HEK293 (cell line): ENCODE measurements at regions not wholly inside any gene's neighbourhood (a gene's known extent, or its start where the extent isn't known, plus 50 kb on each side); places are given as distances from the start of the nearest gene placed in this dataset.
"Not testable (repeated sequence)": the region's sequence is repeated elsewhere in the genome, so short reads cannot be mapped to it uniquely, and the experiment has no call there.

Experiments
- CTCF ChIA-PET: fragments of 350-600 bp; formaldehyde crosslinking; extraction: SDS; loops from one replicate; lab custom pipeline; 2021; ENCODE audit warnings: antibody characterized with exemption; lab: Yijun Ruan, JAX
- POLR2A ChIA-PET: fragments of 300-600 bp; formaldehyde crosslinking; extraction: SDS; loops from one replicate; lab custom pipeline; 2020; ENCODE audit warnings: antibody characterized with exemption, inconsistent platforms; lab: Yijun Ruan, JAX
- H3K27ac ChIP-seq: fragments of 200-500 bp; sonication (Bioruptor generic); 2 replicates; pipeline ENCODE4 v1.5.1; 2014; ENCODE audit warnings: low read depth, low read length, control low read depth, inconsistent platforms; ENCODE audit errors: extremely low read depth
- H3K36me3 ChIP-seq, 2 experiments: fragments of 200-500 bp in 1 of 2; sonication (Bioruptor generic) in 1 of 2; 1 replicate in 1 of 2; 2 replicates in 1 of 2; pipeline ENCODE4 v1.5.1; 2014 to 2017; ENCODE audit warnings: inconsistent platforms in 2 of 2, low read length in 2 of 2; ENCODE audit not compliant: control insufficient read depth in 2 of 2, insufficient read depth in 1 of 2
- H3K4me1 ChIP-seq: fragments of 200-500 bp; sonication (Bioruptor generic); 2 replicates; pipeline ENCODE4 v1.5.1; 2014; ENCODE audit warnings: mild to moderate bottlenecking, low read length, inconsistent platforms; ENCODE audit not compliant: control insufficient read depth, insufficient read depth
- H3K4me3 ChIP-seq: 2 replicates; pipeline ENCODE4 v1.5.1; 2011; ENCODE audit warnings: low read depth, mild to moderate bottlenecking, control low read depth, low read length, moderate library complexity
- H3K9me3 ChIP-seq: fragments of 200-500 bp; sonication (Bioruptor generic); 2 replicates; pipeline ENCODE4 v1.5.1; 2014; ENCODE audit warnings: low read depth, low read length, inconsistent platforms; ENCODE audit not compliant: control insufficient read depth, insufficient read depth
- EGR2 ChIP-seq: fragments of 450-650 bp; formaldehyde crosslinking; IDR thresholded peaks from 2 replicates; pipeline ENCODE4 v1.5.1; 2016; ENCODE audit warnings: low read depth, missing biosample characterization, missing genetic modification characterization
- TCF7L2 ChIP-seq: IDR thresholded peaks from 2 replicates; pipeline ENCODE4 v1.6.1; 2011; ENCODE audit warnings: low read depth, mild to moderate bottlenecking, inconsistent platforms, low read length, moderate library complexity, borderline replicate concordance
- ZNF280D ChIP-seq: fragments of 450-650 bp; formaldehyde crosslinking; IDR thresholded peaks from 2 replicates; pipeline ENCODE4 v1.5.1; 2016; ENCODE audit warnings: missing biosample characterization, missing genetic modification characterization
- ZNF513 ChIP-seq: fragments of 450-650 bp; IDR thresholded peaks from 2 replicates; pipeline ENCODE4 v1.5.1; 2018; ENCODE audit warnings: missing biosample characterization, missing genetic modification characterization

GRCh38 chr9:94421951-94422350 lies 93.5 kb upstream of the NUTM2F start:
- H3K4me3 ChIP-seq, POLR2A ChIA-PET, CTCF ChIA-PET, H3K9me3 ChIP-seq, H3K36me3 ChIP-seq, H3K4me1 ChIP-seq, H3K27ac ChIP-seq: not testable (repeated sequence)

DNA sequence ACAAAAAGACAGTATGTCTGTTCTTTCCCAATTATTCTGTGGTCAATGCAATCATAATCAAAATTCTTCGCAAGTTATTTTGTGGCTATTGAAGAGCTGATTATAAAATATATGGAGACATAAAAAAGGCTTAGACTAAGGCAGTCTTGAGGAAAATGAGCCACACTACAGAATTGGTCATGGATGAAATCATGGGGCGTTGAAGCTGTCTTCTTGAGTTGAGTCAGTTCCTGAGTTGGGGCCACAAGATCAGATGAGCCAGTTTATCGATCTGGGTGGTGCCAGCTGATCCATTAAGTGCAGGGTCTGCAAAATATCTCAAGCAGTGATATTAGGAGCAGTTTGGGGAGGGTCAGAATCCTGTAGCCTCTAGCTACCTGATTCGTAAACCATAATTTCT lies 96.9 kb upstream of the NUTM2F start:
- H3K36me3 ChIP-seq, H3K4me1 ChIP-seq, H3K9me3 ChIP-seq, H3K4me3 ChIP-seq, H3K27ac ChIP-seq, CTCF ChIA-PET, POLR2A ChIA-PET: not testable (repeated sequence)

GRCh38 chr9:94437128-94437527 lies 108.7 kb upstream of the NUTM2F start:
- H3K27ac ChIP-seq, POLR2A ChIA-PET, CTCF ChIA-PET: not testable (repeated sequence)

DNA sequence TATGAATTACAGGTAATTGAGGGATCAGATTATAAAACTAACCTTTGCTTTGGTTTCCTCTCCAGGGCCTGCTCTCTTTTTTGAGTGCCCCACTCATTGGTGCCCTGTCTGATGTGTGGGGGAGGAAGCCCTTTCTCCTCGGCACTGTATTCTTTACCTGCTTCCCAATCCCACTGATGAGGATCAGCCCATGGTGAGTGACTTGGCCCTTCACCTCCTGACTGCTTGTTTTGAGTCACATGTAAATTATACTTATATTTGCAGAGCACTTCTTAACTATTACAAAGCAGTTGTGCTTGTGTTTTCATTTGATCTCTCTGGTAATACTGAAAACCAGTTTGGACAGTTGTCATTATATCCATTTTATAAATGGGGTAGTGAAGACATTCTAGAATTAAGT lies 109.9 kb upstream of the NUTM2F start:
- CTCF ChIA-PET, H3K4me1 ChIP-seq, H3K9me3 ChIP-seq, H3K27ac ChIP-seq, H3K4me3 ChIP-seq, POLR2A ChIA-PET: not testable (repeated sequence)
- H3K36me3 ChIP-seq = peaks cover 8 to 23% of the 10 kb centered on the region in 2 experiments; a peak in 2 of 3 replicates

More at GRCh38 chr9:94437128-94437527, 108.7 kb upstream of the NUTM2F start:
- H3K4me1 ChIP-seq, H3K9me3 ChIP-seq, H3K4me3 ChIP-seq: not testable (repeated sequence)
- peaks cover 8 to 15% of the 10 kb centered on the region in 2 experiments; a peak in 2 of 3 replicates for H3K36me3 ChIP-seq

- H3K4me1 ChIP-seq, H3K27ac ChIP-seq, H3K9me3 ChIP-seq, H3K4me3 ChIP-seq, CTCF ChIA-PET, POLR2A ChIA-PET: not testable (repeated sequence)
- H3K36me3 ChIP-seq = peaks cover 8 to 37% of the 10 kb centered on the region in 2 experiments; a peak in 2 of 3 replicates
Measured at GRCh38 chr9:94441146-94441545, 112.7 kb upstream of the NUTM2F start.

DNA sequence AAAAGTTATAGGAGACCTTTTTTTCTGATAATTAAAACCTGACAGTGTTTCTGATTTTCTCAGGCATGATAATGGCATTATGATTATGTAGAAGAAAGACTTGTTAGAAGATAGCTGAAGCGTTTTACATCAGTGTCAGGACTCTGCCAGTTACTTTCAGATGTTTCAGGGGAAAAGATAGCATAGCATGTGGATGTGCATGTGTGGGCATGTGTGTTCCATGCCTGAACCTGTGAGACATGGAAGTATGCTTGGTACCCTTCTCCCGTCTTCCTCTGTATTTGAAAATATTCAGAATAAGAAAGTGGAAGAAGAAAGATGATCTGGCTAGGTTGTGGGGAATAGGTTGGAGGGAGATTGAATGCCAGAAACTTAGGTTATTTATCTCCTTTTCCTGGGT lies 113.1 kb upstream of the PCAT7 start:
- H3K4me3 ChIP-seq = no peak overlapping the region
- no peak for TF ChIP-seq TCF7L2
- no peak for TF ChIP-seq ZNF513
- TF ChIP-seq EGR2 (tag by site-specific recombination) = no peak
- TF ChIP-seq, all 188 proteins: peak for 0
- ChIA-PET CTCF (interaction anchor here (0.6 kb wide), 1 partner anchor 1507 kb away, joined by 4 read pairs; no protein-coding TSS in a partner anchor), POLR2A (no interaction called here)
- Histone ChIP-seq H3K9me3 (no peaks in the 10 kb centered on the region), H3K27ac (no peak overlapping the region), H3K4me1 (no peaks in the 10 kb centered on the region), H3K36me3 (peaks cover 8 to 42% of the 10 kb centered on the region in 2 experiments; a peak in 2 of 3 replicates)

DNA sequence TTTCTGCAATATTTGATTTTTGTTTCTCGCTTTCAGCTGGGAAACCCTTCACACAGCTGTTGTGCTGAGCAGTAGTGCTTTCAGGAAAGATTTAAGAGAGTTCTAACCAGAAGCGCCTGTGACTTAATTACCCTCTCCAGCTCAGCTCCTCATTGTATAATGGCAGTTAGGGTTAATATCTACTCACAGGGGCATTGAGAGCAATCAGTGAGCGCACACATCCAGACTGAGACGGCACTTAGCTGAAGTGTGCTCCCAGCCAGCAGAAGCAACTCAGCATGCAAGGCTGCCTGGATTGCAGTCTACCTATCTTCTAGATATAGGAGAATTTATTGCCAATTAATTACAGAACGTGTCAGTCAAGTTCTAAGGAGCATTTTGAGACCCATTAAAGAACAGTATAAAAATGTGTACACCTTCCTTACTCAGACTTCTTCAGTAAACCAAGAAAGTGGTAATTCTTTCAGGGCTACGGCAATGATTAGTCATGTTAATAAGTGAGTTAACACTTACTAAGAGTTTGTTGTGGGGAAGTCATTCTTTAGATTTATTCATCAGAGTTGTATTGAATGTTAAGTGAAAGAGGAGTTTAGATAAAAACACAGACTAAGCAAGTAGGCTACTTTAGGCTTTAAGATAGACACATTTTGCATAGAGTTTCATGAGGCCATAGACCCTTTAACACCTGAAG lies 111.7 kb upstream of the PCAT7 start:
- CTCF ChIA-PET = interaction anchor here (0.6 to 1.1 kb wide), 2 partner anchors 688 to 823 kb away, joined by 3 read pairs; no protein-coding TSS in a partner anchor

More for the DNA sequence above, 111.7 kb upstream of the PCAT7 start:
- POLR2A ChIA-PET = no interaction called here
- no peaks in the 10 kb centered on the region for H3K9me3 ChIP-seq
- H3K27ac ChIP-seq = no peak overlapping the region
- no peak for TF ChIP-seq ZNF280D (tag by site-specific recombination)
- H3K36me3 ChIP-seq = peaks cover 8 to 52% of the 10 kb centered on the region in 2 experiments; a peak in 2 of 3 replicates
- no peak overlapping the region for H3K4me3 ChIP-seq
- no peaks in the 10 kb centered on the region for H3K4me1 ChIP-seq
